GM12872 (cell line): ENCODE measurements at regions not wholly inside any gene's neighbourhood (a gene's known extent, or its start where the extent isn't known, plus 50 kb on each side); places are given as distances from the start of the nearest gene placed in this dataset.

ENCODE experiments used
- CTCF ChIP-seq: IDR thresholded peaks from 3 replicates; pipeline ENCODE4 v1.5.1; 2011; ENCODE audit warnings: low read depth, mild to moderate bottlenecking, low read length, moderate library complexity; ENCODE audit not compliant: insufficient read depth

- no peak for TF ChIP-seq CTCF
These were observed 159.5 kb downstream of the OLFM4 start for GRCh38 chr13:53188120-53188519.

- TF ChIP-seq CTCF: no peak
These were observed 160.5 kb downstream of the OLFM4 start for GRCh38 chr13:53189162-53189561.

DNA sequence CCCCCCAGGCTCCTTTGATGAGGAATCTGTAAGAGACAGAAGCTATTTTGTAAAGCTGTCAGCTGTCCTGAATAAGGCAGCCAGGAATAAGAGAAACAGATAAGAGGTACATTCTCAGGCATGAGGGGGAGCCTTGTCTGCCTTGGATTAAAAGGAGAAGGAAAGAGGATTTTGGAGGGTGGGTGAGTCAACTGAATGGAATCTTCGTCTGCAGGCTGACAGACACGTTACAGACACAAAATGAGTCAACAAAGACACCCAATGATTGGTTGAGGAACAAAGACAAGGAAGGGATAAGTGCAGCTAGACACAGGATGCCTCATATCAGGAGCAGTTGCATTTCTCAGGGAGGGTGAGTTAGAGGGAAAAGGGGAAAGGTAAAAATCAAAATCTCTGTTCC is 162.5 kb downstream of the OLFM4 start:
- no peak for TF ChIP-seq CTCF

GRCh38 chr13:53197424-53197823 is 168.8 kb downstream of the OLFM4 start:
- TF ChIP-seq CTCF: no peak

GRCh38 chr13:53198017-53198416 is 169.4 kb downstream of the OLFM4 start:
- TF ChIP-seq CTCF: no peak

- TF ChIP-seq CTCF: no peak
These were observed 170.1 kb downstream of the OLFM4 start for GRCh38 chr13:53198736-53199135.

DNA sequence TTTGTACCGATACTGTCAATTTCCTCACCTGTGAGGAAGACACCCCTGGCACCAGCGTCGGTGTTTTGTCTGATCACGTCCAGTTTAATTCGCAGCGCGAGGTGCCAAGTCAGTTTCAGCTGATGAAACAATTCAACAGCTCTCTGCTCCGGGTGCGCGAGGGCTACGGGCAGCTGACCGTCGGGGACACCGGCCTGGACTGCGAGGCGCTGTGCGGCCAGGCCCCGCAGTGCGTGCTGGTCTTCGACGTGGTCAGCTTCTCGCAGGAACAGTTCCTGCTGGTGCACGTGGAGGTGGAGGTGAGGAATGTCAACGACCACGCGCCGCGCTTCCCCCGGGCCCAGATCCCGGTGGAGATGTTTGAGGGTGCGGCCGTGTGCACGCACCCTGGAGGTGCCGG is 171.5 kb downstream of the OLFM4 start:
- no peak for TF ChIP-seq CTCF
